ENCODE measurements at regions not wholly inside any gene's neighbourhood (a gene's known extent, or its start where the extent isn't known, plus 50 kb on each side); places are given as distances from the start of the nearest gene placed in this dataset.

- TF ChIP-seq EZH2phosphoT487 (conservative IDR thresholded peaks at IDR 0.05; ENCODE audit: low read length) (no peak), CTCF (IDR thresholded peaks at IDR 0.05; ENCODE audit: insufficient read depth, low read length, poor library complexity, severe bottlenecking) (no peak)
Measured at GRCh38 chr2:217396165-217396564, 536.3 kb upstream of the TNP1 start.

Measured in SU-DHL-6 (cell line).